WTC11 (cell line): ENCODE measurements at regions not wholly inside any gene's neighbourhood (a gene's known extent, or its start where the extent isn't known, plus 50 kb on each side); places are given as distances from the start of the nearest gene placed in this dataset.

Experiments used
- ATAC-seq: fragments of 200-7000 bp; cut with Tn5 transposase; 2 replicates; pipeline ENCODE4 v1.10.0; 2021; ENCODE audit warnings: mild to moderate bottlenecking, moderate library complexity
- CTCF ChIA-PET: fragments of 300-600 bp; sonication (Branson Sonifier 250); formaldehyde crosslinking; loops from one replicate; lab custom pipeline; 2021; ENCODE audit warnings: antibody characterized with exemption; lab: Charles Lee
- POLR2A ChIA-PET: fragments of 350-600 bp; sonication (Branson Sonifier 250); formaldehyde crosslinking; loops from one replicate; lab custom pipeline; 2021; ENCODE audit warnings: antibody characterized with exemption; lab: Charles Lee
- DNase-seq: peaks from one replicate; pipeline ENCODE4 v3.0.0; 2021; ENCODE audit warnings: low spot score
- H3K27ac Mint-ChIP-seq: 2 replicates; pipeline ENCODE4 v1.8.0; 2021; ENCODE audit warnings: mixed read lengths
- H3K27me3 Mint-ChIP-seq: 2 replicates; pipeline ENCODE4 v1.8.0; 2021; ENCODE audit warnings: low read depth, mild to moderate bottlenecking, moderate library complexity, mixed read lengths
- H3K36me3 Mint-ChIP-seq: 2 replicates; pipeline ENCODE4 v1.8.0; 2021; ENCODE audit warnings: mixed read lengths
- H3K4me1 Mint-ChIP-seq: 2 replicates; pipeline ENCODE4 v1.8.0; 2022; ENCODE audit warnings: mixed read lengths
- H3K4me3 Mint-ChIP-seq: 2 replicates; pipeline ENCODE4 v1.8.0; 2021; ENCODE audit warnings: mild to moderate bottlenecking, moderate library complexity, mixed read lengths
- H3K9me3 Mint-ChIP-seq: 2 replicates; pipeline ENCODE4 v1.8.0; 2021; ENCODE audit warnings: mixed read lengths
- ARID4B ChIP-seq: sonication (generic); formaldehyde crosslinking; IDR thresholded peaks from 2 replicates; pipeline ENCODE4 v1.8.0; 2023; ENCODE audit warnings: missing genetic modification reagents, mild to moderate bottlenecking, borderline replicate concordance
- ATF3 ChIP-seq: sonication (generic); formaldehyde crosslinking; conservative IDR thresholded peaks from 2 replicates; pipeline ENCODE4 v1.8.1; 2022; ENCODE audit warnings: mild to moderate bottlenecking, missing genetic modification reagents
- CTCF ChIP-seq: fragments of 200-600 bp; IDR thresholded peaks from 2 replicates; pipeline ENCODE4 v1.8.0; 2022; ENCODE audit warnings: antibody characterized with exemption
- GRHL2 ChIP-seq: fragments of 250-450 bp; sonication (Bioruptor Pico); IDR thresholded peaks from 2 replicates; pipeline ENCODE4 v1.8.0; 2022; ENCODE audit warnings: mild to moderate bottlenecking, moderate library complexity; ENCODE audit not compliant: insufficient replicate concordance, severe bottlenecking
- IRF1 ChIP-seq: sonication (generic); formaldehyde crosslinking; IDR thresholded peaks from 2 replicates; pipeline ENCODE4 v1.8.0; 2023; ENCODE audit warnings: missing genetic modification reagents
- IRF2 ChIP-seq: sonication (generic); formaldehyde crosslinking; IDR thresholded peaks from 2 replicates; pipeline ENCODE4 v1.8.0; 2022; ENCODE audit warnings: low read depth, missing genetic modification reagents, borderline replicate concordance
- OVOL2 ChIP-seq: fragments of 250-450 bp; sonication (Bioruptor Pico); IDR thresholded peaks from 2 replicates; pipeline ENCODE4 v1.9.0; 2021; ENCODE audit warnings: mild to moderate bottlenecking, borderline replicate concordance
- PRDM15 ChIP-seq: sonication (generic); formaldehyde crosslinking; IDR thresholded peaks from 2 replicates; pipeline ENCODE4 v1.8.0; 2022; ENCODE audit warnings: missing genetic modification reagents
- SMAD4 ChIP-seq: sonication (generic); formaldehyde crosslinking; IDR thresholded peaks from 2 replicates; pipeline ENCODE4 v1.8.0; 2022; ENCODE audit warnings: mild to moderate bottlenecking, missing genetic modification reagents
- TCF7 ChIP-seq: sonication (generic); formaldehyde crosslinking; IDR thresholded peaks from 2 replicates; pipeline ENCODE4 v1.8.0; 2022; ENCODE audit warnings: mild to moderate bottlenecking, low read depth, missing genetic modification reagents, moderate library complexity
- TP53 ChIP-seq: sonication (generic); formaldehyde crosslinking; IDR thresholded peaks from 2 replicates; pipeline ENCODE4 v1.8.1; 2023; ENCODE audit warnings: mild to moderate bottlenecking, missing genetic modification reagents
- USF1 ChIP-seq: sonication (generic); formaldehyde crosslinking; IDR thresholded peaks from 2 replicates; pipeline ENCODE4 v1.8.0; 2022; ENCODE audit warnings: mild to moderate bottlenecking, missing genetic modification reagents
- ZBTB43 ChIP-seq: sonication (generic); formaldehyde crosslinking; IDR thresholded peaks from 2 replicates; pipeline ENCODE4 v1.8.1; 2023; ENCODE audit warnings: mild to moderate bottlenecking, missing genetic modification reagents
- ZMAT4 ChIP-seq: fragments of 250-450 bp; sonication (Bioruptor Pico); IDR thresholded peaks from 2 replicates; pipeline ENCODE4 v1.9.0; 2021; ENCODE audit warnings: mild to moderate bottlenecking
- ZNF317 ChIP-seq: sonication (generic); formaldehyde crosslinking; IDR thresholded peaks from 2 replicates; pipeline ENCODE4 v1.8.1; 2023; ENCODE audit warnings: low read depth, mild to moderate bottlenecking, moderate library complexity, missing genetic modification reagents, borderline replicate concordance
- ZNF425 ChIP-seq: fragments of 250-450 bp; sonication (Bioruptor Pico); conservative IDR thresholded peaks from 2 replicates; pipeline ENCODE4 v1.9.0; 2021; ENCODE audit warnings: mild to moderate bottlenecking

GRCh38 chr9:107971241-107971640 is 481.7 kb upstream of the KLF4 start (continued):
- TF ChIP-seq PRDM15 (no peak), ATF3 (CRISPR knock-in tag) (no peak), TCF7 (CRISPR knock-in tag) (no peak), CTCF (no peak), ARID4B (CRISPR knock-in tag) (no peak), USF1 (no peak)

- no peak for DNase-seq
- H3K9me3 Mint-ChIP-seq, result peaks cover 11% of the 10 kb centered on the region
- no peak overlapping the region for H3K27ac Mint-ChIP-seq
- ATAC-seq, result no peak
- CTCF ChIA-PET, result no interaction called here
- H3K4me1 Mint-ChIP-seq, result peaks cover 13% of the 10 kb centered on the region
- no peaks in the 10 kb centered on the region for H3K27me3 Mint-ChIP-seq
- no peak overlapping the region for H3K4me3 Mint-ChIP-seq
- POLR2A ChIA-PET, result no interaction called here
- no peaks in the 10 kb centered on the region for H3K36me3 Mint-ChIP-seq
- TF ChIP-seq SMAD4 (CRISPR knock-in tag) (no peak), CTCF (no peak), ZNF425 (CRISPR knock-in tag) (no peak), GRHL2 (CRISPR knock-in tag) (no peak), ZNF317 (CRISPR knock-in tag) (no peak), ZMAT4 (CRISPR knock-in tag) (no peak), OVOL2 (CRISPR knock-in tag) (no peak), ZBTB43 (CRISPR knock-in tag) (no peak), IRF2 (CRISPR knock-in tag) (no peak), TP53 (no peak), IRF1 (CRISPR knock-in tag) (no peak)
Measured at GRCh38 chr9:107970726-107971125, 481.2 kb upstream of the KLF4 start.
